HG03354 (cell line): ENCODE measurements at regions not wholly inside any gene's neighbourhood (a gene's known extent, or its start where the extent isn't known, plus 50 kb on each side); places are given as distances from the start of the nearest gene placed in this dataset.

Experiments
- ATAC-seq: cut with Tn5 transposase; IDR thresholded peaks from one replicate; pipeline ENCODE4 v1.9.1; 2021; ENCODE audit warnings: mild to moderate bottlenecking; ENCODE audit not compliant: unreplicated experiment, poor library complexity, severe bottlenecking

DNA sequence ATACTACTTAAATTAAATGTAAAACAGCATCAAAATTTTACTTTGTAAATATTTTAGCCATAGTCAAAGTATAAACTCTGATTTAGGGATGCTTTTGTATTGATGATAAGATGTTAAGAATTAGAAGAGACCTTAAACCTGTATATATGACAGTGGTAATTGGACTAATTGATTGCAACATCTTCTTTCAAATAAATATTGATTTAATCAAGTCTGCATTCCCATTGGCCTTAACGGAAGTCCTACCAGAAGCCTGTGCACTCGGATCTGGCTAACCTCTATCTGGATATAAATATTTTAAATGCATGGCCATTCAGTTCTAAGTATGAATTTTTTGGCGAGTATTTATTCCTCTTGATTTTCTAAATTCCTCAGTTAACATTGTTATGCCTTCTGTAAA, 856.1 kb downstream of the USP25 start:
- ATAC-seq: no peak

DNA sequence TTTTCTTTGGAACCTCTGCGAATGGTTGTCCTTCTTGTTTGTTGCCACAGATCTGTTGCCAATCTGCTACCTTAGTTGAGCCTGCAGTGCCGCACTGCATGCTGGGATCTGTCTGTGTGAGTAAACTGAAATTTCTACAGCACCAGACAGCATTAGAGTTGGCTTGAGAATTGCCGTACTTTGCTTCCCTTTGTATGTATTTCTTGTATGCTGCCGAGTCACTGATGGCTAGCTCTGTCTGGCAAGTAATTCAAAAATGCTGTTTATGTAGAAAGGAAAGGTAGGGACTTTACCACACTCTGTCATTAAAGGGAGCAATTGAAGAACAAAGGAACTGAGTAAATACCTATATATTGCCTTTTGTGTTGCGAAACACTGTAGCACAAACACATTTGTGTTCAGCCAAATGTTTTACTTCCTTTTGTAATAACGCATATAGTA, 857.4 kb downstream of the USP25 start:
- no peak for ATAC-seq

DNA sequence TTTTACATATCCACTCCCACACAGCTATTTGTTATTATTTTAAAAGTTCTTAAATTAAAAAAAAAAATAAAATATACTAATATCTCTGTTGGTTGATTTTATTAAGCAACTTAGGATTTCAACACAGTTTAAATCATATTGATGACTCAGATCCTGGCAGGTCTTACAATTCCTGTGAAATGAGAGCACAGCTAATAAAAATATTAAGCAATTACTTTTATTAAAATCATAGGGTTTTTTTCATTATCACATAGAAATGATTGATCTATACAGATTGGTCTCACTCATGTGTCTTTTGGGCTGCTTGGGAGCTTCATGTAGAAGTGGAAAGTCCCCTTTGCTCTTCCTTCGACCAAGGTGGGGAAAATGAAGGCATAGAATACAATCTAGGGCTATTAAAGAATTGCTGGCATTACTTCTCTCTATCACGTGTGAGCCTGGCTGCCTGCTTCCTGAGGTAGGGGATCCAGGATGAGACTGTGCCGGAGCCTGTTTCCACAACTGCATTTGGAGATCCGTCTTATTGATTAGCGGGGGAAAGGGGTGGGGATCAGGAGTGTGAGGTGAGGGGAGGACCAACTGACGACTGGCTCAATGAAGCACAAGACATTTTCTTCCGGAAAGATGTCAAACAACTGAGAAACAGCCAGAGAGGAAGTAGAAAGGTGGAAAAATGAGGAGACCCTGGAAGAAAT, 858.0 kb downstream of the USP25 start:
- ATAC-seq: no peak

DNA sequence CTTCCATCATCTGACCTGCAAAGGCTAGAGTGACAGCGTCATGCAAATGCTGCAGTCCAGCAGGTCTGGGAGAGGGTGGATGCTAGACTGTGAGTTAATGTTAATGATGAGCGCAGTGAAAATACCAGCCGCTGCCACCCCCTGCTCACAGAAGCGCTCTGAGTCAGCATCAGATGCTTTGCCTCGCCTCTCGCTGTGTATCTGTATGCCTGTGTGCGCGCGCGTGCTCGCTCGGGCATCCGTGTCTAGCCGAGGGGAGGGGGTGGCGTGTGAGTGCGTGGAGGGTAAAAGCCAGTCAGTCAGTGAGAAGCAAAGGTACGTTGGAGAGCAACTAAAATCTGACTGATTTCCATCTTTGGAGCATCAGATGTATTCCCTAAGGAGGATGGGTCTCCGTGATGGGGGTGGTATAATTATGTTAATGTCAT, 858.7 kb downstream of the USP25 start:
- no peak for ATAC-seq

DNA sequence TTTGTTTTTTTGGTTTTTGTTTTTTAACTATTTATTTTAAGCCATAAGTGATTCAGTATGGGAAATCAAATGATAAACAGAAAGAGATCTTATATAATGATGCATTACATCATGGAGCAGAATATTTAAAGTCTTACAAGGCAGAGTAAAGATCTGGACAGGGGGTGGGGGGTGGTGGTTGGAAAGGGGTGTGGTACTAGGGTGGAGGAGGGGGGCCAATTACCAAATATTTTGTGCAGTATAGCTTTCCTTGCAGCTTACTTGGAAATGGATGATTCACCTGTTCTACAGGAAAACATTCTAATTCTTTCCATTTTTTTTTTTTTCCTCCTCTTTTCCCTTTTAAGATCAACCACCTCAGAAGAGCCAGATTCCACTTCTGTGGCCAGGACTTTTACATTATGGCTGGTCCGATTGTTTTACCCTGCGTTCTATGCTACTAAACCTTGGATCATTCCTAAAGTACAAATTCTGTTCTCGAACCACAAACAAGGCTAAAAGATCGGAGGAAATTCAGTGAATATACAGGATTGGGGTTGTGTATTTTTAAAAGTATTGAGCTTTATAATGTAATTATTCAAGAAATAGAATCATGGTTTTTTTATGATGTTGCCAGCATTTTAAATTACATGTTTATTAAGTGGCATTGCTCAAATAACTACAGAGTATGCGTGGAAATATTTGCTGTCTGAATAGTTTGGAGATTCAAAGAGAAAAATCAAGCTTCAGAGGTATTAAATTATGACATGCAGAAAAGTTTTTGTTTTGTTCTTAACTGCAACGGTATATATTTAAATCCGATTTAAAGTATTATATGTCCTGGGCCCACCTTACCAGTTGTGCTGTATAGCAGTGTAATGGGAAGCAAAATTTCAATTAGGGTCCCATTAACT, 859.5 kb downstream of the USP25 start:
- ATAC-seq: no peak

DNA sequence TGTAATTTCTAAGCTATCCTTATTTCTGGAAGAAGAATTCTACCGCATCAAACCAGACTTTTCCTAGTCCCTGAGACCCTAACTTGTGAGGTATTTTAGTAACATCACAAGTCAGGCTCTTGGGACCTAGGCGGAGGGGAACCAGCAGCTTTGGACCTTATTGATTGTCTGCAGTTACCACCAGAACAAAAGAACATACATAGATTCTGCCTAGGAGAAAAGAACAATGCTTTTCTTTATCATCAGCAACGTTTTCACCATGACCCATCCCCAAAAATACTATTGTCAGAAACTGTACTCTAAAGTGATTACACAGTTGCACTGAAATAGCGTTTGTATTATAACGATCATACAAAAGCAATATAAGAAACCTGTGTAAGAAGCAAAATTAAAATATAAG, 860.4 kb downstream of the USP25 start:
- ATAC-seq: no peak

DNA sequence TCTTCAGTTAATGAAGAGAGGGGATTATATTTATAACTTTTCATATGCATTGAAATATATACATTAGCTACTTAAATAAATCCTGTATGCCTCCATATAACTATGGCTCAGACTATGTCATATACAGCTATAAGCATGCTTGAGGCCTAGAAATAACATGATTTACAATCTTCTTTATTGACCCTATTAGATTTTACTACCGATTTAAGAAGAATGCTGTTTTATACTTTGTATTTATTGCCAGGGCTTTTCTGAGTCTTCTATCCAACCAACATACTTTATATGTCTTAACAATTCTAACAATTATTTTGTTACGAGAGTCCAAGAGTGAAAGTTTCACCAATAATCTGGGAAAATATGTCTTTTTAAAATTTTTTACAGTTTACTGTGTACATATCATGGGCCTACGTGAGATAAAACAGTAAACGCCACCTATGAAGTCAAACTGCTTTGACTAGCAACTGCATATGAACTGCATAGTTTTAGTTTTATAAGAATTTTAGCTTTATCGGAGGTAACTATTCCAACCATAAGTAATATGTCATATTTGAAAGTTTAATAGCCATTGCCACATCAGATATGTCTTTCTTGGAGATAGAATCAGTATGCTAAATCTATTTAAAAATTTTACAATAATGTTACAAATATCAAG, 861.0 kb downstream of the USP25 start:
- ATAC-seq: no peak

DNA sequence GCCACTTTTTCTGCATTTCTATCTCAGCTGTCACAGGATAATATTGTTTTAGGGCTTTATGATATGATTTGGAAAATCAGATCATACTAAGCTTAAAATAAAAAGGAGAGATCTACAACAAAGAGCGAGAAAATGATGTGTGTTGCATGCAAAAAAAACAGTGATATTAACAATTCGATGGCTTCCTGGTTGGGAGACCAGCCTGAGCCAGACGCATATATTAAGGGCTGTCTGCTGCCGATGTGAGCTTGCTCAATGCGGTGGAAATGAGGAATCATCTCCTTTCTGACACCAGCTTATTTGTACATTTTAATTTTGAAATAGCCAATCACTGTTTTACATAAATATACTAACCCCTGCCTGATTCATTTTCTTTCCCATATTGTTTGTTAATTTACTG, 862.6 kb downstream of the USP25 start:
- no peak for ATAC-seq

DNA sequence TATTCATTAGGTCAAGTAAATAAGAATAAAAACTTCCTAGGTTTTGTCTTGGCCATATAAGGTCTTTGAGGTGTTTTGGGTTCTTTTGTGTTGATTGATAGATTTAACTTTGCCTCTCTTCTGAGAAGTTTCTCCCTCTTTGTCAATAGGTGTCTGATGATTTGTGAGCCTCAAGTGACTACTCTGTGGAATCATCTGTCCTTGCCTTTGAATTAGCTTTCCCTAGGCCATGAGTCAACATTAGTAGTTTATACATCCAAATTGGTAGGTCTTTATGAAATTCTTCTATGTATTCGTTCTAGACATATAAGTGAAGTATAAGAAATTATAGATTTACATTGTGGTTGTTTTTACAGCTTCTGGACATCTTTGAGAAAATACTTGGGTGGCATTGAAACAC, 864.4 kb downstream of the USP25 start:
- ATAC-seq: no peak

DNA sequence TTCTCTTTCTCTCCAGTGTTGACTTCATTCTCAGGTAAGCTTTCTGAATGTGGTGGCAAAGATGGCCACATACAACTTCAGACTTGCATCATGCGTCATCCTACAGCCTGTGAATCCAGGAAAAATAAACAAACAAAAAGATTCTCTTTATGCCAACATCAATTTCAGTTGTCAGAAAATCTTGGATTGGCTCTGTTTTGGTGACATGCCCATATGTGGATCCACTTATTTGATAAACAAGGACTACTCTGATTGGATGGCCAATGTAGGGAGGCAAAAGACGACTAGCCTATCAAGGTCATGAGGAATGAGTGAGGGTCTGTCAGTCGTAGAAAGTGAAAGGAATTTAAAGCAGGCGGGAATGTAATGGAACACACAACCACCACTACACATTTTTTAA, 866.6 kb downstream of the USP25 start:
- no peak for ATAC-seq

DNA sequence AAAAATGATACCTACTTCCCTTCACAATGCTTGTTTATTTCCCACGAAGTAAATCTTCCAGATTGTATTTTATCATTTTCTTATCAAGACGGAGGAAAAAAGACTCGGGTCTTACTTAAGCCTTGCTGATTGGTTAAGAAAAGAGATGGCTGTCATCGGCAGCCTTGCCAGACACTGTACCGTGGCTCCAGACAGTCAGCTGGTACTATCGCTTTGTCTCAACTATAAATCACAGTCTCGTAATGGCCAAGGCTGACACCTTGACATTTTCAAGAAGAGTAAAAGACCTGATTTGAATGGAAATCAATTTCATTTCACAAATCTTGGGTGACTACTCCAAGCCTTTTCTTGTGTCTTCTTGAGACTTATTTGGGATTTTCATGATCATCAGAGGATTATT, 868.0 kb downstream of the USP25 start:
- no peak for ATAC-seq

DNA sequence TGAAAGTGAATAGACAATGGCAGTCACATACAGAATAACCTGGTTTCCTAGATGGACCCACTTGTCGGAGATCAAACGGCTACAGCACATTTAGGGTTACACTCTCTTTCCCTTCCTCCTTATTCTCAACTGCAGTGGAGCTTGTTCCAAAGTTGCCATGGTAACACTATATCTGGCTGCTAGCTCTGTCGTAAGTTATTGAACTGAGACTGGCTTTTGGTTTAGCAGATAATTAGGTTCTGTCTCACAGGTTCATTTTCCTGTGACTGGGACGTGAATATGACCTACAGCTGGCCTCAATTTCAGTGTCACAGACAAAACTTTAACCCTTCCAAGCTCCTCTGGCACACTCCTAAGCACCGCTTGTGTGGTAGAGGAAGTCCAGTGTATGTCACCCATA, 875.8 kb downstream of the USP25 start:
- no peak for ATAC-seq

DNA sequence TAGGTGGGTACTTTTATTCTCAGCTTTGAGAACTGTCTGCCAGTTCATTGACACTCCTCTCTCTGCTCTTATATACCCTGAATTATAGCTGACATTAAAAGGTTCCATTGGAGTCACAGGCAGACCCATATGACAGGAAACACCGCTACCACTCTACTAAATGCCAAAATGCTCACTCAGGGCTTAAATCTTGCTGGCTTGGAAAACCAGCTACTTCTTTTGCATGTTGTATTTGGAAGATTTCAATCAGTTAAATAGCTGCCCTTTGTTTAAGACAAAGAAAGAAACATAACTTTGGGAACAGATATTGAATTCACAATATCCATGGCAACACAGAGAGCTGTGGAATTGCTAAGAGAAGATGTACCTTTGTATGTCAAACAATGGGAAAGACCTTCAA, 876.5 kb downstream of the USP25 start:
- ATAC-seq: no peak

DNA sequence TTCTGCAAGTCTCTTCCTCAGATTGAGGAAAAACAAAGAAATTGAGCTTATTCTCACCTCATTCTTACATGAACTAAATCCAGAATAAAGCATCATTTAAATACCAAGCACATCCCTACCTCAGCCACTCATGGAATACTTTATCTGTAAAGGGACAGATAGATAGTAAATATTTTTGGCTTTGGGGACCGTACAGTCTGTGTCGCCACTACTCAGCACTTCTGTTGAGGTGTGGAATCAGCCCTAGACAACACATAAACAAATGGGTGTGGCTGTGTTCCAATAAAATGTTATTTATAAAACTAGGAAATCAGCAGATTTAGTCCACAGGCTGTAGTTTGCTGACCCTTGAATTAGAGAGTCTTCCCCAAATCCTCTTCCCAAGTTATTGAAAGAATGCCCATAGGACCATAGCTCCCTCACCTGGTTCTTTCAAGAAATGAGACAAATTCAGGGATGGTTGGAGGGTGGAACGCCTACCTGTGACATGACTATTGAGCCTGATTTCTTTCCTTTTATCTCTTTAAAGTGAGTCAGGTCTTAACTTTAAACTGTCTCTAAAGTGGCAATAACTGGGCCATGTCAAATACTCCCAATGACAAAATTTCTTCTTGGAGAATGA, 878.5 kb downstream of the USP25 start:
- no peak for ATAC-seq

DNA sequence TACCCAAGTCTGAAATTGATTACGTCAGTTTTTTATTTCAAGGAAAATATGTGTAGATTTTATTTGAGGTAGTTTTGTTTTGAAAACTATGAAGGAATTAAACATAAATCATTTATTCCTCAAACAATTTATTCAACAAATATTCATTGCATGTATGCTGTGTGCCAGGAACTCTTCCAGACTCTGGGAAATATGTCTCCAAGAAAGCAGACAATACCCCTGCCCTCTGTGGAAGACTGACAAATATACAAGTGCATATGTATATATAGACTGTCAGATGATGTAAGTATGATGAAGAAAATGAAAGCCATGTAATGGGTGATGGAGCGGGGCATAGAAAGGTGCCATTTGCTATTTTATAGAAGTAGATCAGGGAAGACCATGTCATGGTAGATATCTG, 889.5 kb downstream of the USP25 start:
- no peak for ATAC-seq

DNA sequence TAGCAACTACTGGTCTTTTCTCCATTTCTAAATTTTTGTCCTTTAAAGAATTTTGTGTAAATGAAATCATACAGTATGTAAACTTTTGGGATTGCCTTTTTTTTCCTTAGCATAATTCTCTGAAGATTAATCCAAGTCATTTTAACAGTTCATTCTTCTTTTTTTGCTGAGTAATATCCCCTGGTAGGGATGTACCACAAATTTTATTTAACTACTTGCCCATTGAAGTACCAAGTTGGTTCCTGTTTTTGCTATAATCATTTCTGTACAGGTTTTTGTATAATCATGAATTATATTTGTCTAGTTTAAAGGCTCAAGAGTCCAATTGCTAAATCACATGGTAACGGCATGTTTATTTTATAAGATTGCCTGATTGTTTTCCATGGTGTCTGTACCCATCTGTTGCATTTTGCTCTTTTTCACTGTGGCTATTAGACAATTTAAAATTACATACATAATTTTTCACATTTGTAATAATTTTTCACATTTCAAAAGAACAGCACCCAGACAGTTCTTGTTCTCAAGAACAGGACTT, 891.1 kb downstream of the USP25 start:
- ATAC-seq: no peak

DNA sequence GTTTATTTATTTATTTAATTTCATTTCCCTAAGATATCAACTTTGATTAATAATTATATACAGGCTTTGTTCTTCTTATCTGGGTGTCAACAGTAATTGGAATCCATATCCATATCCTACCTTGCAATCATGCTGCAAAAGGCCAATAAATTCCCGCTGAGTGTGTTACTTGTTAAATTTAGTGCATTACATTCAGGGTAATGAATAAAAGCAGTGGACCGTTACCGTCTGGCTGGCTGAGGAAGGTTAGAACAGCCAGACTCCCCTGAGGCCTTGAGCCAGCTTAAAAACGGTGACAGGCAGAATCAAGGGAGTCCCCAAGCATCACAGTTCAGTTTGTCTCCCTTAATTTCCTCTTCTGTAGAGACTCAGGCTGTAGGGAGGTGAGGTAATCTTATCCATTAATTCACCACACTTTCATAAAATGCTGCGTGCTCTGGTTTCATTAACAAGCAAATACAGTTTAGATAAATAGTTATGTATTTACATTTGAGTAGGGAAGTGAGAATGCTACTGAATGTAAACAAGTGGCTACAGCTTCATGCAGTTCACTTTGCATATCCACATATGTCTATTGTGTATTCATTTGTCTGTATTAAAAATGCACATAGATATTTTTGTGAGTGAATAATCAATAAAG, 888.2 kb upstream of the CXADR start:
- no peak for ATAC-seq

DNA sequence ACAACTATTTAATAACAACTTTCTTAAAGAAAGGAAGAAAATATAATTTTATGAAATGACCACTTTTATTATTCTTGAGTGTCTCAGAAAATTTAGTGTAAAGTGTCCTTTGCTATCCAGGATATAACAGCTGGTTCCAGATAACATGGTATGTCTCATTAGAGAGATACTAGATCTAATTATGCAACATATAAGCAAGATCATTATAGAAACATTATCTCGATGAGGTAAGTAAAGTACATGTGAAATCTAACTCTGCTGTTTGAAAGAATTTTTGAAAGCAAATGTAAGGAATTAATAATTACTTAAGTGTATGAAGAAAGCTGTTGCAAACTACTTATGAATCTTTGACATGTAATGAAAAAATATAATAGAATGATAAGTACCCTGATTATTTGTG, 887.4 kb upstream of the CXADR start:
- ATAC-seq: no peak

DNA sequence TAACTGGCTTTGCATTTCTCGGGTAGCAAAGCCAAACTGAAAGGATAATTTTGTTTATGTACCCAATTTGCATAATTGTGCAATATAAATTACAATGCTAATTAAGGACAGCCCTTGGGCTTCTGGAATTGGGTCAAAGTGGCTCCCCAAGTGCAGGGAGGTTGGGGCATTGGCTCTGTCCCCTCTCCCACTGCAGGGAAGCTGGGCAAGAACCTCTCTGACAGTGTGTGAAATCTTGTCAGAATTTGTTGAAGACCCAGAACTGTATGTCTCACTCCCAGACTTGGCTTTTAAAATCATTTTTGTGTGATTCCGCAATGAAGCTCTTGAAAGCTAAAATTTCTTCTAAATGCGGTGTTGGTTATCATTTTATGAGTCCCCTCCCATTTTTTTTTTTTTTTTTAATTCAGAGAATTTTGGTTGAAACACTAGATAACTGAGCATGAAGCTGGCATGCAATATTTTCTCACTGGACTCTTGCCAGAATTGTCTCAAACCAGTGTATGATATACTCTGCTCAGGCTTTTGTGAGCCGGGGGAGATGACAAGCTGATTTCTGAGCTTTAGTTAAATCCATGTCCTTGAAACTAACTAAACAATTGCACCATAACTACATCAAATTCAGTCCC, 878.9 kb upstream of the CXADR start:
- no peak for ATAC-seq
